Loucy (cell line): ENCODE measurements at regions not wholly inside any gene's neighbourhood (a gene's known extent, or its start where the extent isn't known, plus 50 kb on each side); places are given as distances from the start of the nearest gene placed in this dataset.

ENCODE experiments used
- H2AFZ ChIP-seq: fragments of 200-600 bp; sonication (generic); 2 replicates; pipeline ENCODE4 v1.6.0; 2016; ENCODE audit warnings: antibody characterized with exemption, mild to moderate bottlenecking, low read length, moderate library complexity
- H3F3A ChIP-seq: fragments of 200-600 bp; 2 replicates; pipeline ENCODE4 v1.6.0; 2016; ENCODE audit warnings: antibody characterized with exemption, low read depth, mild to moderate bottlenecking
- H3K27me3 ChIP-seq: fragments of 200-600 bp; sonication (generic); 2 replicates; pipeline ENCODE4 v1.6.1; 2014; ENCODE audit warnings: low read length, mild to moderate bottlenecking; ENCODE audit not compliant: insufficient read depth, poor library complexity, severe bottlenecking
- H3K36me3 ChIP-seq: fragments of 200-600 bp; sonication (generic); 2 replicates; pipeline ENCODE4 v1.6.1; 2016; ENCODE audit warnings: low read length; ENCODE audit not compliant: insufficient read depth
- H3K4me1 ChIP-seq: fragments of 200-600 bp; sonication (generic); 2 replicates; pipeline ENCODE4 v1.5.1; 2014; ENCODE audit warnings: low read length, mild to moderate bottlenecking; ENCODE audit not compliant: insufficient read depth, poor library complexity, severe bottlenecking
- H3K4me2 ChIP-seq: fragments of 200-600 bp; sonication (generic); 2 replicates; pipeline ENCODE4 v1.6.0; 2014; ENCODE audit warnings: antibody characterized with exemption, low read length, low read depth, mild to moderate bottlenecking; ENCODE audit not compliant: poor library complexity, severe bottlenecking
- H3K4me3 ChIP-seq: fragments of 200-600 bp; sonication (generic); 2 replicates; pipeline ENCODE4 v1.5.1; 2014; ENCODE audit warnings: low read length, mild to moderate bottlenecking, mixed read lengths; ENCODE audit not compliant: poor library complexity, severe bottlenecking
- H3K79me2 ChIP-seq: fragments of 200-600 bp; sonication (generic); 2 replicates; pipeline ENCODE4 v1.6.1; 2014; ENCODE audit warnings: low read length; ENCODE audit not compliant: insufficient read depth
- H3K9ac ChIP-seq: fragments of 200-600 bp; sonication (generic); 2 replicates; pipeline ENCODE4 v1.6.0; 2014; ENCODE audit warnings: mild to moderate bottlenecking, low read depth, low read length, moderate library complexity; ENCODE audit not compliant: poor library complexity, severe bottlenecking
- H3K9me2 ChIP-seq: fragments of 200-600 bp; sonication (generic); replicated peaks from 2 replicates; pipeline ENCODE4 v1.6.1; 2016; ENCODE audit warnings: low read depth, low read length, mixed read lengths
- H3K9me3 ChIP-seq: fragments of 200-600 bp; sonication (generic); 2 replicates; pipeline ENCODE4 v1.6.1; 2014; ENCODE audit warnings: mild to moderate bottlenecking, antibody characterized with exemption, low read length, low read depth; ENCODE audit not compliant: insufficient read depth
- H4K20me1 ChIP-seq: fragments of 200-600 bp; sonication (generic); 2 replicates; pipeline ENCODE4 v1.6.0; 2014; ENCODE audit warnings: antibody characterized with exemption, low read length, mild to moderate bottlenecking; ENCODE audit not compliant: insufficient read depth, poor library complexity, severe bottlenecking
- EZH2phosphoT487 ChIP-seq: fragments of 200-600 bp; IDR thresholded peaks from 2 replicates; pipeline ENCODE4 v1.6.1; 2018; ENCODE audit warnings: antibody characterized with exemption, mild to moderate bottlenecking, moderate library complexity, borderline replicate concordance
- TF ChIP-seq, protein P1 (sequence below): fragments of 200-600 bp; sonication (generic); conservative IDR thresholded peaks from 2 replicates; pipeline ENCODE4 v1.5.1; 2014; ENCODE audit warnings: mild to moderate bottlenecking, antibody characterized with exemption, low read length

DNA sequence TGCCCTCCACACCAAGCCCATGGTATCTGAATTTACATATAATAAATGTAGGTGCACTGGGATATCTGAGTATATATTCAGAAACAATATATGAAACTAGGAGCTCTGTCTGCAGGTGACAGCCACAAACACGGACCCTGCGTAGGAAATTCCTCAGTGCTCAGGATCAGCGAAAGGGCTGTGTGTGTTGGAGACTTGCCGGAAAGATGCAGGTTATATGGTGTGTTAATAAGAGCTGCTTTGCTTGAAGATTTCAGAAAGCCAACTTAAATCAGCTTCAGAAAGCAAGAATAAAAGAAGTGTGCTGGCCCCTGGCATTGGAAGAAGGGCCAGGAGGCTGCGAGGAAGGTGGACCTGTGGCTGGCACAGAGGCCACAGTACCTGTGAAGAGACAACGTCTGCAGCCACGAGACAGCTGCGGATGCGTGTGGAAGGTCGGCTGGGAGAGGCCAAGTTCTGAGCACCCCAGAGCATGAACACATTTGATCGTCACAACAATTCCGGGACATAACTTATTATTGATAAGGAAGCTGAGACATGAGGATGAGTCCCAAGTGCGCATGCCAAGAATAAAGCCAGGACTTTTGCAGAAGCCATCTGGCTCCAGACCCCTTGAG is 183.2 kb downstream of the DLL1 start:
- no peak overlapping the region for H2AFZ ChIP-seq
- no peaks in the 10 kb centered on the region for H3K79me2 ChIP-seq
- H3K36me3 ChIP-seq = no peaks in the 10 kb centered on the region
- H3K4me3 ChIP-seq = no peak overlapping the region
- no peaks in the 10 kb centered on the region for H3K27me3 ChIP-seq
- H3K4me2 ChIP-seq = no peak overlapping the region
- H3K9me2 ChIP-seq = no peaks in the 10 kb centered on the region
- TF ChIP-seq, protein P1, sequence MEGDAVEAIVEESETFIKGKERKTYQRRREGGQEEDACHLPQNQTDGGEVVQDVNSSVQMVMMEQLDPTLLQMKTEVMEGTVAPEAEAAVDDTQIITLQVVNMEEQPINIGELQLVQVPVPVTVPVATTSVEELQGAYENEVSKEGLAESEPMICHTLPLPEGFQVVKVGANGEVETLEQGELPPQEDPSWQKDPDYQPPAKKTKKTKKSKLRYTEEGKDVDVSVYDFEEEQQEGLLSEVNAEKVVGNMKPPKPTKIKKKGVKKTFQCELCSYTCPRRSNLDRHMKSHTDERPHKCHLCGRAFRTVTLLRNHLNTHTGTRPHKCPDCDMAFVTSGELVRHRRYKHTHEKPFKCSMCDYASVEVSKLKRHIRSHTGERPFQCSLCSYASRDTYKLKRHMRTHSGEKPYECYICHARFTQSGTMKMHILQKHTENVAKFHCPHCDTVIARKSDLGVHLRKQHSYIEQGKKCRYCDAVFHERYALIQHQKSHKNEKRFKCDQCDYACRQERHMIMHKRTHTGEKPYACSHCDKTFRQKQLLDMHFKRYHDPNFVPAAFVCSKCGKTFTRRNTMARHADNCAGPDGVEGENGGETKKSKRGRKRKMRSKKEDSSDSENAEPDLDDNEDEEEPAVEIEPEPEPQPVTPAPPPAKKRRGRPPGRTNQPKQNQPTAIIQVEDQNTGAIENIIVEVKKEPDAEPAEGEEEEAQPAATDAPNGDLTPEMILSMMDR = no peak
- no peak for TF ChIP-seq EZH2phosphoT487
- no peaks in the 10 kb centered on the region for H3K4me1 ChIP-seq
- H4K20me1 ChIP-seq = no peaks in the 10 kb centered on the region
- H3F3A ChIP-seq = no peaks in the 10 kb centered on the region
- H3K9ac ChIP-seq = no peak overlapping the region
- no peaks in the 10 kb centered on the region; the same call in 1 of the 2 replicates for H3K9me3 ChIP-seq

DNA sequence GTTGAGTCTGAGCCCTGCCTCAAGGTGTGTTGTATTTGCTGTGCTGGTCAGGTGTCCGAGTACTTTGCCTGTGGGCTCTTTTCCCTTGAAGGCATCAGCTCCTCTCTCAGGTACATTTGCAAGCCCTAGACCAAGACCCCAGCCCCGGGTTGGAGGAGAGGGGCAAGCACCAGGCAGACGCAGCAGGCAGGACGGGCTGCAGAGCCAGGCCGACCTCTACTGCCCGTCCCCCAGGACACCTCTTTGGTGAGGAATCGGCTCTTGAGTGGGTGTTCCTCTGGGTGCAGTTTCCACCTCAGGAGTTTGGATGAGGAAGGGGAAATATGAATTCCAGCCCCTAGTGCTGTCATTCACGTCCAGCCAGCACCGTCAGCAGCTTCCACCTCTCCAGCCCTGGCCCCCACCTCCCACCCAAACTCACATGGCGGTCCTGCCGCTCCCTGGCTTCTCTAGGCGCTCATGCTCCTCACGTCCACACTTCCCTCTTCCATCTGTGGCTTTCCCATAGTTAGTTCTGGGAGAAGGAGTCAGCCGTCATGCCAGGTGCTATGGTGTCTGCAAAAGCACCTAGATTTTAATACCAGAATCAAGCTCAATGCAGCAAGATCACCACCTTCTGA is 183.9 kb downstream of the DLL1 start:
- H3K36me3 ChIP-seq = no peaks in the 10 kb centered on the region
- H3K9me3 ChIP-seq = no peaks in the 10 kb centered on the region; the same call in 1 of the 2 replicates
- no peaks in the 10 kb centered on the region for H3K27me3 ChIP-seq
- no peaks in the 10 kb centered on the region for H3K4me1 ChIP-seq
- H2AFZ ChIP-seq = no peak overlapping the region
- H3K9me2 ChIP-seq = no peaks in the 10 kb centered on the region
- H4K20me1 ChIP-seq = no peaks in the 10 kb centered on the region
- H3K79me2 ChIP-seq = no peaks in the 10 kb centered on the region
- no peak overlapping the region for H3K4me3 ChIP-seq
- H3K4me2 ChIP-seq = no peak overlapping the region
- TF ChIP-seq, protein P1 = no peak
- TF ChIP-seq EZH2phosphoT487 = no peak
- H3K9ac ChIP-seq = no peak overlapping the region
- no peaks in the 10 kb centered on the region for H3F3A ChIP-seq

DNA sequence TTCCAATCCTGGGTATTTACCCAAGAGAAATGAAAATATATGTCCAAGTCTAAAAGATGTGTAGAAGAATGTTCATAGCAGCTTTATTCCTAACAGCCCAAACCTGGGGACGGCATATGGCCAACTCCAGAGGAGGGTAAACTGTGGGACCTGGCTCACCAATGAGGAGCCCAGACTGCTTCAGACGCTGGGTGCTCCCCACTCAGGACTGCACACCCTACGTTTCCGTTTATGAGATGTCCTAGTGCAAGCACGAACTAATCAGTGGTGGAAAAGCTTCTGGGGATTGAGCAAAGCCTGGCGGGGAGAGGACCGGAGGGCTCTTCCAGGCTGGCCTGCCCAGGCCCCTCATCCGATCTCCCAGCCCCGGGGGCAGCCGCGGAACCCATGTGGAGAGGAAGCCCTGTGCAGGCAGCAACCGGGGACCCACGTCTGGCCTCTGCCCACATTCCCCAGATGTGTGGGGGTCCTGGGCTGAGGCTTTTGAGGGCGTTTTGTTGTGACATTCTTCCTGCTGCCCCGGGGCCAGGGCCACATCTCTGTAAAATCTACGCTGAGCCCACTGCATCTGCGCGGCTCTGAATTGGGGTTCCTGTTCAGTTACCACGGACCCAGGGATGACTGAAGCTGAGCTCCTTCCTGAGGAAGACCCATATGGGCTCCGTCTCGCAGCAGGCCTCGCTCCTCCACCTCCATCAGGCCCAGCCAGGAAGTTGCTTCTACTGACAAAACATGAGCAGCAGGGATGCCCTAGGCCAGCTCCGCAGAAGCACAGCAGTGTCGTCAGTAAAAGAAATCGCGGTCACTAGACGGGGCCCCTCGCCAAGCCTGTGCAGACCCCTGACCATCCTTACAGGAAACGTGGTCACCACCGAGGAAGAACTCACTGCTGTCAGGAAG is 188.0 kb downstream of the DLL1 start:
- peaks cover 8% of the 10 kb centered on the region; the same call in 1 of the 2 replicates for H3K9me3 ChIP-seq
- TF ChIP-seq EZH2phosphoT487 = no peak
- TF ChIP-seq, protein P1 = no peak
- no peaks in the 10 kb centered on the region for H3K36me3 ChIP-seq

More for the DNA sequence above, 188.0 kb downstream of the DLL1 start:
- H2AFZ ChIP-seq = no peak overlapping the region
- H3K4me2 ChIP-seq = no peak overlapping the region
- no peaks in the 10 kb centered on the region for H3K9me2 ChIP-seq
- no peaks in the 10 kb centered on the region for H3K4me1 ChIP-seq
- H3K27me3 ChIP-seq = no peaks in the 10 kb centered on the region
- H3F3A ChIP-seq = no peaks in the 10 kb centered on the region
- H4K20me1 ChIP-seq = no peaks in the 10 kb centered on the region
- no peak overlapping the region for H3K4me3 ChIP-seq
- no peaks in the 10 kb centered on the region for H3K79me2 ChIP-seq
- H3K9ac ChIP-seq = no peak overlapping the region
